ENCODE measurements at regions not wholly inside any gene's neighbourhood (a gene's known extent, or its start where the extent isn't known, plus 50 kb on each side); places are given as distances from the start of the nearest gene placed in this dataset.

DNA sequence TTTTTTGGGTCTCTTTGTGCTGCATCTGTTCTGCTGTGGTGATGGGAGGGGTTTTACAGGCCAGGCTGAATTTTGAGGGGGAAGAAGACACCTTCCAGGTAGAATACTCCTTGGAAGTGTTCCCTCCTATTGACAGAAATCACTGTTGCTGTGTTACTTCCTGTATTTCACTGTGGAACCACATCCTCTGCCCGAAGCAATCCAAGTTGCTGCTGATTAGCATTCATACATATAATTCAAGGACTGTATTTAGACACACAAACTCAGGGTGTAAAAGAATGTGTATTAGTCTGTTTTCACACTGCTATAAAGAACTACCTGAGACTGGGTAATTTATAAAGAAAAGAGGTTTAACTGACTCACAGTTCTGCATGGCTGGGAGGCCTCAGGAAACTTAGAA lies 50.6 kb upstream of the TMEM244 start:
- DNase-seq (ENCODE audit: low read depth), result no peak

All from T follicular helper cell (primary cell).